ENCODE measurements at regions not wholly inside any gene's neighbourhood (a gene's known extent, or its start where the extent isn't known, plus 50 kb on each side); places are given as distances from the start of the nearest gene placed in this dataset.
"Not testable (repeated sequence)": the region's sequence is repeated elsewhere in the genome, so short reads cannot be mapped to it uniquely, and the experiment has no call there.

DNA sequence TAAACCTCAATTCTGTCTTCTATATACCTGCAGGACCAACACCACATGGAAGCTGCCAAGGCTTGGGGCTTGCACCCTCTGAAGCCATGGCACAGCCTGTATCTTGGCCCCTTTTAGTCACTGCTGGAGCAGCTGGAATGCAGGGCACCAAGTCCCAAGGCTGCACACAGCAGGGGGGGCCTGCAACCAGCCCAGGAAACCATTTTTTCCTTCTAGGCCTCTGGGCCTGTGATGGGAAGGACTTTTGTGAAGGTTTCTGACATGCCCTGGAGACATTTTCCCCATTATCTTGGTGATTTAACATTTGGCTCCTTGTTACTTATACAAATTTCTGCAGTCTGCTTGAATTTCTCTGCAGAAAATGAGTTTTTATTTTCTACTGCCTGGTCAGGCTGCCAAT lies 123.2 kb upstream of the PCGF5 start:
- CTCF ChIA-PET, result no interaction called here
- no peak overlapping the region for H2AFZ ChIP-seq (ENCODE audit: low read length)
- no peak for ATAC-seq

DNA sequence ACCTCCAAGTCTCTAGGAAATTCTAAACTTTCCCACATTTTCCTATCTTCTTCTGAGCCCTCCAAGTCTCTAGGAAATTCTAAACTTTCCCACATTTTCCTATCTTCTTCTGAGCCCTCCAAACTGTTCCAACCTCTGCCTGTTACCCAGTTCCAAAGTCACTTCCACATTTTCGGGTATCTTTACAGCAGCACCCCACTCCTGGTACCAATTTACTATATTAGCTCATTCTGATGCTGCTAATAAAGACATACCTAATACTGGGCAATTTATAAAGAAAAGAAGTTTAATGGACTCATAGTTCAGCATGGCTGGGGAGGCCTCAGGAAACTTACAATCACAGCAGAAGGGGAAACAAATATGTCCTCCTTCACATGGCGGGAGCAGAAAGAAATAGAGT lies 122.4 kb upstream of the PCGF5 start:
- H3F3A ChIP-seq (ENCODE audit: low read length, unreplicated experiment); DNase-seq; H2AFZ ChIP-seq (ENCODE audit: low read length); intact Hi-C loops (cut with micrococcal nuclease); H4K20me1 ChIP-seq (ENCODE audit: low read length); H3K4me3 ChIP-seq (ENCODE audit: low read length); CTCF ChIA-PET; H3K4me2 ChIP-seq (ENCODE audit: low read length); BruUV-seq (replicated peaks); H3K79me2 ChIP-seq (ENCODE audit: low read length); H3K36me3 ChIP-seq (ENCODE audit: low read depth, low read length); ATAC-seq; POLR2A ChIA-PET (ENCODE audit: unreplicated experiment); H3K9ac ChIP-seq (ENCODE audit: low read length); H3K4me1 ChIP-seq (ENCODE audit: insufficient read depth, low read length); H3K27me3 ChIP-seq (ENCODE audit: low read length); H3K9me3 ChIP-seq (ENCODE audit: low read length); H3K27ac ChIP-seq (ENCODE audit: low read length); H3K9me2 ChIP-seq (replicated peaks; ENCODE audit: low read length): not testable (repeated sequence)

More for the DNA sequence above, 123.2 kb upstream of the PCGF5 start:
- intact Hi-C loops (cut with micrococcal nuclease), result no loop called here
- Histone ChIP-seq H3K4me3 (ENCODE audit: low read length) (no peak overlapping the region), H3K27ac (ENCODE audit: low read length) (no peak overlapping the region), H3F3A (ENCODE audit: low read length, unreplicated experiment) (no peaks in the 10 kb centered on the region), H3K4me1 (ENCODE audit: insufficient read depth, low read length) (no peaks in the 10 kb centered on the region), H3K9me2 (replicated peaks; ENCODE audit: low read length) (no peaks in the 10 kb centered on the region), H3K36me3 (ENCODE audit: low read depth, low read length) (no peaks in the 10 kb centered on the region), H3K9me3 (ENCODE audit: low read length) (no peaks in the 10 kb centered on the region), H4K20me1 (ENCODE audit: low read length) (no peaks in the 10 kb centered on the region), H3K4me2 (ENCODE audit: low read length) (no peak overlapping the region), H3K27me3 (ENCODE audit: low read length) (no peaks in the 10 kb centered on the region), H3K79me2 (ENCODE audit: low read length) (no peaks in the 10 kb centered on the region), H3K9ac (ENCODE audit: low read length) (no peak overlapping the region)
- no TSS peak for BruUV-seq (replicated peaks)
- TF ChIP-seq EZH2 (IDR thresholded peaks at IDR 0.05; ENCODE audit: low read length, unreplicated experiment) (no peak), EZH2phosphoT487 (IDR thresholded peaks at IDR 0.05; ENCODE audit: borderline replicate concordance, low read length) (no peak)
- TF ChIP-seq, protein P1, sequence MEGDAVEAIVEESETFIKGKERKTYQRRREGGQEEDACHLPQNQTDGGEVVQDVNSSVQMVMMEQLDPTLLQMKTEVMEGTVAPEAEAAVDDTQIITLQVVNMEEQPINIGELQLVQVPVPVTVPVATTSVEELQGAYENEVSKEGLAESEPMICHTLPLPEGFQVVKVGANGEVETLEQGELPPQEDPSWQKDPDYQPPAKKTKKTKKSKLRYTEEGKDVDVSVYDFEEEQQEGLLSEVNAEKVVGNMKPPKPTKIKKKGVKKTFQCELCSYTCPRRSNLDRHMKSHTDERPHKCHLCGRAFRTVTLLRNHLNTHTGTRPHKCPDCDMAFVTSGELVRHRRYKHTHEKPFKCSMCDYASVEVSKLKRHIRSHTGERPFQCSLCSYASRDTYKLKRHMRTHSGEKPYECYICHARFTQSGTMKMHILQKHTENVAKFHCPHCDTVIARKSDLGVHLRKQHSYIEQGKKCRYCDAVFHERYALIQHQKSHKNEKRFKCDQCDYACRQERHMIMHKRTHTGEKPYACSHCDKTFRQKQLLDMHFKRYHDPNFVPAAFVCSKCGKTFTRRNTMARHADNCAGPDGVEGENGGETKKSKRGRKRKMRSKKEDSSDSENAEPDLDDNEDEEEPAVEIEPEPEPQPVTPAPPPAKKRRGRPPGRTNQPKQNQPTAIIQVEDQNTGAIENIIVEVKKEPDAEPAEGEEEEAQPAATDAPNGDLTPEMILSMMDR (conservative IDR thresholded peaks at IDR 0.05; ENCODE audit: low read depth, low read length), result no peak
- DNase-seq, result no peak
- POLR2A ChIA-PET (ENCODE audit: unreplicated experiment), result no interaction called here

DNA sequence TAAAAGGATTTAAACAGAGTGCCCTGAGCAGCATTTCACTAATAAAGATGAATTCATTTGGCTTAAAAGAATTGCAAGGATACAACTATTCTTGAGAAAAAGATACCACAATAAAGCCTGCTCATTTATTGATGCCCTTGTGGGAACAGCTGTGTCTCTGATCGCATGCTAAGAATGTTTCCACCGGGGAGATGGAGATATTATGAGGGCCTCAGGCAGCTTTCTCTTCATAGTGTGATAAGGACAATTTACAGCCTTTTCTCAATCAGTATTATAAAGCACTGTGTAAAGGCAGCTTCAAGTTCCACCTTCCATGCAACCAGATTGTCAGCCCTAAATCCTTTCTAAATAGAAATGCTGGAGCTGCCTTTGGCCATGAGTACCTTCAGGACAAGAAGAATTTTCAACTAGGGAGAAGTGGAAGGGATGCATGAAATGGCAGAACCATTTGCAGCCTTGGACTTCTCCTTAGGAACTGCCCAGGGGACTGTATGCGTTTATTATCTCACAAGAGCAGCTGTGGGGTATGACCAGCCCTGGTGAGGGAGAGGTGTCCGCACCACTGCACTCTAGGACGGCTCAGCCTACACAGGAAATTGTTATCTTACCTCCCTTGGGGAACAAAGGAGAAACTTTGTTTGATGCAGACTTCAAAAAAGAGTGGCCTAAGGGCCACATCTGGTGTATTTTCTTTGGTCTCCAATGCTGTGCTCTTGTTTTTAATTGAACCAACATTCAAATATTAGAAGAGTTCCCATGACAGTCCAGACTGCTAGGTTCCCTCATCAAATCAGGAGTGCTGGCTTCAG lies 116.9 kb upstream of the PCGF5 start:
- CTCF ChIA-PET, result no interaction called here
- H2AFZ ChIP-seq (ENCODE audit: low read length), result no peak overlapping the region
- H3K4me1 ChIP-seq (ENCODE audit: insufficient read depth, low read length), result no peaks in the 10 kb centered on the region
- H3K9me2 ChIP-seq (replicated peaks; ENCODE audit: low read length), result no peaks in the 10 kb centered on the region
- no peak overlapping the region for H3K4me2 ChIP-seq (ENCODE audit: low read length)
- H3K9me3 ChIP-seq (ENCODE audit: low read length), result no peaks in the 10 kb centered on the region
- BruUV-seq (replicated peaks), result no TSS peak
- H3K9ac ChIP-seq (ENCODE audit: low read length), result no peak overlapping the region
- ATAC-seq (no peak), DNase-seq (no peak)
- H3K4me3 ChIP-seq (ENCODE audit: low read length), result no peak overlapping the region
- intact Hi-C loops (cut with micrococcal nuclease), result no loop called here
- no peaks in the 10 kb centered on the region for H3K79me2 ChIP-seq (ENCODE audit: low read length)
- H3K36me3 ChIP-seq (ENCODE audit: low read depth, low read length), result no peaks in the 10 kb centered on the region
- POLR2A ChIA-PET (ENCODE audit: unreplicated experiment), result interaction anchor here (0.7 kb wide), 1 partner anchor 109 kb away, joined by 3 read pairs; no protein-coding TSS in a partner anchor
- H3K27me3 ChIP-seq (ENCODE audit: low read length), result peaks cover 30% of the 10 kb centered on the region
- no peaks in the 10 kb centered on the region for H3F3A ChIP-seq (ENCODE audit: low read length, unreplicated experiment)
- no peaks in the 10 kb centered on the region for H4K20me1 ChIP-seq (ENCODE audit: low read length)
- H3K27ac ChIP-seq (ENCODE audit: low read length), result no peak overlapping the region
- TF ChIP-seq EZH2phosphoT487 (IDR thresholded peaks at IDR 0.05; ENCODE audit: borderline replicate concordance, low read length), result no peak
- TF ChIP-seq, protein P1 (conservative IDR thresholded peaks at IDR 0.05; ENCODE audit: low read depth, low read length), result no peak

Data from PC-3 (cell line).